ENCODE measurements at regions not wholly inside any gene's neighbourhood (a gene's known extent, or its start where the extent isn't known, plus 50 kb on each side); places are given as distances from the start of the nearest gene placed in this dataset.

GRCh38 chr5:157911568-157911967 lies 52.6 kb upstream of the CLINT1 start:
- no peak for DNase-seq
- in situ Hi-C loops (cut with HindIII; ENCODE audit: low pct_ligation_motif_present, low pct_unique_long_range_greater_than_20kb, low sequenced_read_pairs): no loop called here

Measured in ACHN (cell line).